PC-9 (cell line): ENCODE measurements at regions not wholly inside any gene's neighbourhood (a gene's known extent, or its start where the extent isn't known, plus 50 kb on each side); places are given as distances from the start of the nearest gene placed in this dataset.

Source experiments
- CTCF ChIP-seq: fragments of 200-600 bp; sonication (generic); conservative IDR thresholded peaks from 2 replicates; pipeline ENCODE4 v1.6.1; 2017; ENCODE audit warnings: mixed run types, antibody characterized with exemption, mild to moderate bottlenecking, moderate library complexity
- EZH2 ChIP-seq: fragments of 200-600 bp; sonication (generic); IDR thresholded peaks from 2 replicates; pipeline ENCODE4 v1.8.0; 2017; ENCODE audit warnings: antibody characterized with exemption, low read depth

- TF ChIP-seq CTCF (no peak), EZH2 (no peak)
Observed at GRCh38 chr10:1923998-1924397, 186.7 kb upstream of the ADARB2 start.
